Activated B cell treated with CpG ODN at 0.5 μM for 24 hours (primary cell): ENCODE measurements at regions not wholly inside any gene's neighbourhood (a gene's known extent, or its start where the extent isn't known, plus 50 kb on each side); places are given as distances from the start of the nearest gene placed in this dataset.

Source experiments
- ATAC-seq: fragments of 200-7000 bp; cut with Tn5 transposase; one replicate; pipeline ENCODE4 v1.10.0; 2021; ENCODE audit warnings: low read depth, mild to moderate bottlenecking, moderate library complexity
- CTCF ChIA-PET: fragments of 350-600 bp; sonication (Branson Sonifier 250); formaldehyde crosslinking; loops from one replicate; lab custom pipeline; 2021; ENCODE audit warnings: antibody characterized with exemption; lab: Charles Lee
- POLR2A ChIA-PET: fragments of 350-600 bp; sonication (Branson Sonifier 250); formaldehyde crosslinking; loops from one replicate; lab custom pipeline; 2021; ENCODE audit warnings: antibody characterized with exemption; lab: Charles Lee
- DNase-seq: peaks from one replicate; pipeline ENCODE4 v3.0.0; 2022
- H3K27ac Mint-ChIP-seq: one replicate; pipeline ENCODE4 v1.8.0; 2020; ENCODE audit warnings: mixed read lengths
- H3K27me3 Mint-ChIP-seq: one replicate; pipeline ENCODE4 v1.8.0; 2021; ENCODE audit warnings: mixed read lengths
- H3K36me3 Mint-ChIP-seq: one replicate; pipeline ENCODE4 v1.8.0; 2021; ENCODE audit warnings: low read depth, mixed read lengths
- H3K4me1 Mint-ChIP-seq: one replicate; pipeline ENCODE4 v1.8.0; 2021; ENCODE audit warnings: mixed read lengths
- H3K4me3 Mint-ChIP-seq: one replicate; pipeline ENCODE4 v1.8.0; 2020; ENCODE audit warnings: mild to moderate bottlenecking, mixed read lengths
- H3K9me3 Mint-ChIP-seq: one replicate; pipeline ENCODE4 v1.8.0; 2020; ENCODE audit warnings: mixed read lengths
- CTCF ChIP-seq: fragments of 200-600 bp; IDR thresholded peaks from one replicate; pipeline ENCODE4 v1.8.0; 2022; ENCODE audit warnings: antibody characterized with exemption, mild to moderate bottlenecking
- intact Hi-C: fragments of 100-400 bp; cut with micrococcal nuclease; formaldehyde crosslinking; loops from one replicate; pipeline ENCODE4 v1.15.1; 2024

- Mint-ChIP-seq H3K4me1 (no peaks in the 10 kb centered on the region), H3K36me3 (no peaks in the 10 kb centered on the region), H3K4me3 (no peak overlapping the region), H3K9me3 (no peaks in the 10 kb centered on the region), H3K27ac (no peak overlapping the region), H3K27me3 (no peaks in the 10 kb centered on the region)
- intact Hi-C loops = no loop called here
- ChIA-PET CTCF (no interaction called here), POLR2A (no interaction called here)
- ATAC-seq (no peak), DNase-seq (no peak)
- TF ChIP-seq CTCF = no peak
Observed at GRCh38 chr2:180621366-180621765, 359.0 kb upstream of the UBE2E3 start.

GRCh38 chr2:180618570-180618969 lies 361.8 kb upstream of the UBE2E3 start:
- POLR2A ChIA-PET = no interaction called here
- DNase-seq (no peak), ATAC-seq (no peak)
- Mint-ChIP-seq H3K4me3 (no peak overlapping the region), H3K9me3 (no peaks in the 10 kb centered on the region), H3K27me3 (no peaks in the 10 kb centered on the region), H3K27ac (no peak overlapping the region), H3K36me3 (no peaks in the 10 kb centered on the region), H3K4me1 (no peaks in the 10 kb centered on the region)
- CTCF ChIA-PET = no interaction called here
- no peak for TF ChIP-seq CTCF
- intact Hi-C loops = no loop called here

GRCh38 chr2:180614776-180615175 lies 365.6 kb upstream of the UBE2E3 start:
- ChIA-PET CTCF (no interaction called here), POLR2A (no interaction called here)
- H3K27ac Mint-ChIP-seq = no peak overlapping the region
- no peak for ATAC-seq
- H3K27me3 Mint-ChIP-seq = no peaks in the 10 kb centered on the region
- H3K36me3 Mint-ChIP-seq = no peaks in the 10 kb centered on the region
- no peak overlapping the region for H3K4me3 Mint-ChIP-seq
- DNase-seq = no peak
- no peaks in the 10 kb centered on the region for H3K9me3 Mint-ChIP-seq
- intact Hi-C loops = loop anchor here (5.0 kb wide), 1 partner anchor 308 kb away; no protein-coding TSS in a partner anchor
- no peak for TF ChIP-seq CTCF
- no peaks in the 10 kb centered on the region for H3K4me1 Mint-ChIP-seq

- POLR2A ChIA-PET = no interaction called here
- CTCF ChIA-PET = no interaction called here
- intact Hi-C loops = loop anchor here (5.0 kb wide), 1 partner anchor 313 kb away; no protein-coding TSS in a partner anchor
- no peaks in the 10 kb centered on the region for H3K4me1 Mint-ChIP-seq
- H3K27me3 Mint-ChIP-seq = no peaks in the 10 kb centered on the region
- H3K4me3 Mint-ChIP-seq = no peak overlapping the region
- no peaks in the 10 kb centered on the region for H3K9me3 Mint-ChIP-seq
- DNase-seq (no peak), ATAC-seq (no peak)
- no peak for TF ChIP-seq CTCF
- no peak overlapping the region for H3K27ac Mint-ChIP-seq
- no peaks in the 10 kb centered on the region for H3K36me3 Mint-ChIP-seq
Observed at GRCh38 chr2:180609626-180610340, 370.6 kb upstream of the UBE2E3 start.

GRCh38 chr2:180607514-180608049 lies 372.8 kb upstream of the UBE2E3 start:
- Mint-ChIP-seq H3K27me3 (no peaks in the 10 kb centered on the region), H3K4me1 (no peaks in the 10 kb centered on the region), H3K27ac (no peak overlapping the region), H3K36me3 (no peaks in the 10 kb centered on the region), H3K9me3 (no peaks in the 10 kb centered on the region), H3K4me3 (no peak overlapping the region)
- TF ChIP-seq CTCF = no peak
- ATAC-seq = no peak
- CTCF ChIA-PET = interaction anchor here (1.0 kb wide), 1 partner anchor 451 kb away, joined by 3 read pairs; no protein-coding TSS in a partner anchor
- DNase-seq = no peak
- intact Hi-C loops = no loop called here
- POLR2A ChIA-PET = no interaction called here
